T-helper 1 cell (primary cell): ENCODE measurements at regions not wholly inside any gene's neighbourhood (a gene's known extent, or its start where the extent isn't known, plus 50 kb on each side); places are given as distances from the start of the nearest gene placed in this dataset.

Experiments used
- DNase-seq, 5 donors: peaks; one replicate each; pipeline ENCODE4 v3.0.0-alpha.2; 2012 to 2020

- DNase-seq = no peak
Observed at GRCh38 chr2:37550190-37550589, 121.3 kb downstream of the CDC42EP3 start.

- DNase-seq = no peak
Observed at GRCh38 chr2:37551783-37552182, 119.7 kb downstream of the CDC42EP3 start.

DNA sequence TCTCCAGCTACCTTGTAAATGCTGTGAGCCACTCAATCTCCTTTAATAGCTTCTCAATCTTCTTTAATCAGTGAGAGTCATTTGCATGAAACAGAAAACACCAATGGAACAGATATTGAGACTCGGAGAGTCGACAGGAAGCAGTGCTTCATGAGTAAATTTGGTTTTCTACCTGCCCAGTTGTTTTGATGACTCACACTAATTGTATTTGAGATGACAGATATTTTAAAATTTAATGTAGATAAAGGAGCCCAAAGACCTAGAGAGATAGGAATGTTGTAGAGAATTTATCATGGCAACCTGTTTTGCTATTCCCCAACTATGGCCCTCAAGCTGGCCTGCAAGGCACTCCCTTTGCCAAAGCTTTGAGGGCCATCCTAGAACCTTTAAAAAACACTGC, 119.1 kb downstream of the CDC42EP3 start:
- DNase-seq = peak in 1 of 5 donors; percentile 31

DNA sequence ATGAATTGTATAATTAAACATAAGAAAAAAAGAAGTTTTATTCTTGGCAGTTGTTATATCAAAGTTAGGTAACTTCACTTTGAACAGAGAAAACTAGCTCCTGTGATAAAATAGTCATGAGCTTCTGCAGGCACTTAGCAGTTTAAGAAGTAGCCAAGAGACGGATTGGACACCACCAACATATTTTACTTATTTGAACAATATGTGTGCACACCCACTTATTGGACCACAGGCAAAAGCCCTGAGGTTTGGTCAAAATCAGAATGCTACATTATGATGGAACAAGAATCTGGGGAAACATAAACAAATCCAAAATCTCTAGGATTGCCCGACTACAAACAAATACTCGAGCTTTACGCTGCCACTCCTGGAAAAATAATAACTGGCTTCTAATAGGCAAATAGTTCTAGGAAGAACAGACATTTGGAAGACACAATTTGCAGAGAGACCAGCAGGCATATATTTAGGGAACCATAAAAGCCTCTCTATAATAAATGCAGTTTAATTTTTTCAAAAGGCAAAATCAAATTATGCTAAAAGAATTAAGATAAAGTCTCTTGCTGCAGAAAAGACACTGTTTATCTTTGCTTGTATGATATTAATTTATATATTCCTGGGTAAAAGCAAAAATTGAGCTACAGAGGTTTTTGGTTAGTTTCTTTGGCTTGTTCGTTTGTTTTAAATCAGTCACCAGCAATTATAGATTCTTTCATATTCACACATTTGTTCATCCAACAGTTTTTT, 117.9 kb downstream of the CDC42EP3 start:
- DNase-seq = no peak

DNA sequence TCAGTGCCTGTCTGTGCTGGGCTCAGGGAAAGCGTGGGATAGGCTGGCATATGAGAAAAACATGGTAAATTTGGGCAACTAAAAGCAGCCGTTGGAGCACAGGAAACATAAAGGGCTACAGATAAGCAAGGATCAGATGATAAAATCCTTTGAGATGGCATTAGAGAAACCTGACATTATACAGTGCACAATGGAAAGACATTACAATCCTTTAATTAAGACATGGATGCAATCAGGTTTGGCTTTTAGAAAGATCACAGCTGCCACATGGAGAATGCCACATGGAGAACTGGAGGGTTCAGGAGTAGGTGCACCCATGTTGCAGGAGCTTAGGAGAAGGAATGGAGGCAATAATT, 117.3 kb downstream of the CDC42EP3 start:
- DNase-seq = no peak

DNA sequence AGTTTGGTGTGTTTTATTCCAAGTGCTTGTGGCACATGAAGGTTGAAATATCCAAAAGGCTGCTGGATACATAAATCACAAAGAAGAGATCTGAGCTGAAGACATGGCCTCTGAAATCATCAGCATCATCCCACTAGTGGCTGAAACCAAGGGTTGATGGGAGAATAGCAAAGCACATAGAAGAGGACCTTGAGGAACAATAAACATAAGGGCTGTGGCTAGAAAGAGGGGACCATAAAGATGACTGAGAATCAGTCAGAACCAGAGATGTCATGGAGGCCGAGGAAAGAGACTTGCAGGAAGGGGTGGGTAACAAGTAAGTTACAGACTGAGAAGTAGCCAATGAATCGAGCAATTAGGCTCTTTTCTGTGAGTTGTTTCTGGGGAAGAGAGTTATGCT, 116.8 kb downstream of the CDC42EP3 start:
- DNase-seq = no peak

GRCh38 chr2:37555457-37555856, 116.0 kb downstream of the CDC42EP3 start:
- DNase-seq = peak in 1 of 5 donors; percentile 52

DNA sequence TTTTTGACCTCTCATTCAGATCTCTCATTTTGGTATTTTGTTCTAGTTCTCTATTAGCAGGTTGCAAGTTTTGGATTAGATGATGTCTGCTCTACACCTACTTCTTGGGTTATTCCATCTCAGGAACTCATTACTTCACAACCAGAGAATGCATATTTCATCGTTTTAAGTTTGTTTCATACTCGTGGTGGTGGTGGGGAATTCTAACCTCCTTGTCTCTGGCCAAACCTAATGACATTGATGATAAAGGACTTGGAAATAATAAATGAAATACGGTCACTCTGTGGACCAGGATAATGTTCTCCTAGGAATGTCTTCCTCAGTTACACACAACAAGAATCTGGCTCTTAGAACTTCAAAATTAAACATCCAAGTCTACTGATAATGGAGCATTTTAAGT, 115.2 kb downstream of the CDC42EP3 start:
- no peak for DNase-seq

GRCh38 chr2:37558623-37559022, 112.8 kb downstream of the CDC42EP3 start:
- DNase-seq = no peak

DNA sequence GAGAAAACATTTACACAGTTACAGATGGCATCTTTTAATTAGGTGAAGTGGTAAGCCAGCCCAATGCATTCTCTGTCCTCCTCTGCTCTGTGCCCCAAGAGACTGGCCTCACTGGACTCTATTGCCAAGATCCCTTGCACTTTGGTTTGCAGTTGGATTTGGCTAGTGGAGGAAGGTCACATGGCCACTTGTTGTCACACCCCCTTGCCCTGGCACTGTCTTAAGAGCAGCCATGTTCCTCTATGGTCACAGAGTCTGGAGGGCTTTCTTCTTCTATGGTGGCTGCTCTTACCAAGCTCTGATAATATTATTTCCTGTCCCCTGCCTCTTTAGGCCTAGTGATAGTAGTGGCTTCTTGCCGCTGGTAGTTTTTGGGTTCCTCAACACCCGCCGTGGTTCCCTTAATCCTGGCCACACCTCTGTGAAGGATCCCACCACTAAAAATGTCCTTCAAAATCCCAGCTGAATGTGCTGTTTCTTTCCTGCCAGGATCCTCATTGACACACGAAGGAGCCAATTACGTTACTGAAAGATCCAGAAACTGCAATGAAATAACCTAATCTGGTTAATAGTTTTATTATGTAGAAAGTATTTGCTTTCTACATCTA, 111.1 kb downstream of the CDC42EP3 start:
- no peak for DNase-seq

DNA sequence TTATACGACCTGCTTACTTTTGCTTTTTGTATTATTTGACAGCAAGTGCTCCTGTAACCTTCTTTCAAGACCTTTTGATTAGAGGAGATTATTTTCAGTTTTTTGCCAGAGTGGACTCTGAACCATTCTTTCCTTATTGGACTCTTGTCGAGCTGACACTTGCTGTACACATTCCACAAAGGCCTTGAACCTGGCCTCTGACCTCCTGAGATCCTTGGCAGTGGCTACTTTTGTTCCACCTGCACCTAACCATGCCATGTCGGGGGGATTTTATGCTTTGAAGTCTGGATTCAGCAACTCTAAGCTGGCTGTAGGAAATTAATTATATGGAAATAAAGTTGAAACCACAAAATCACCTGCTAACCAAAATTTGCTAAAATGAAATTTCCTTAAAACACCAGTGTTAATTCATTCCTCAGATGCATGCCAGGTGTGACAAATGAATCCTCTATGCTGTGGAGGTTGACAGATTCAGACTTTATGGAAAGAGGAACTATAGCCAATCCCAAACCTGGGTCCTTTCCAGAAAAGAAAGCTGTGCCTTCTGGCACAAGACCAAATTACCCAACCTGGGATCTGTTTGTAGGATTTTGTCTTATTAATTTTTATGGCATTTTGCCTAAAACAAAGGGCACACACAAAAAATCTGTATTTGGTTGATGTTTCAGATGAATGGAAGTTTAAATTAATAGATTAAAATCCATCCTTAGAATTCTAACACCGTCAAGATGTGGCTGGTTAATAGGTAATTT, 110.4 kb downstream of the CDC42EP3 start:
- no peak for DNase-seq

GRCh38 chr2:37561615-37562569, 109.5 kb downstream of the CDC42EP3 start:
- peak in 1 of 5 donors; percentile 45 for DNase-seq

DNA sequence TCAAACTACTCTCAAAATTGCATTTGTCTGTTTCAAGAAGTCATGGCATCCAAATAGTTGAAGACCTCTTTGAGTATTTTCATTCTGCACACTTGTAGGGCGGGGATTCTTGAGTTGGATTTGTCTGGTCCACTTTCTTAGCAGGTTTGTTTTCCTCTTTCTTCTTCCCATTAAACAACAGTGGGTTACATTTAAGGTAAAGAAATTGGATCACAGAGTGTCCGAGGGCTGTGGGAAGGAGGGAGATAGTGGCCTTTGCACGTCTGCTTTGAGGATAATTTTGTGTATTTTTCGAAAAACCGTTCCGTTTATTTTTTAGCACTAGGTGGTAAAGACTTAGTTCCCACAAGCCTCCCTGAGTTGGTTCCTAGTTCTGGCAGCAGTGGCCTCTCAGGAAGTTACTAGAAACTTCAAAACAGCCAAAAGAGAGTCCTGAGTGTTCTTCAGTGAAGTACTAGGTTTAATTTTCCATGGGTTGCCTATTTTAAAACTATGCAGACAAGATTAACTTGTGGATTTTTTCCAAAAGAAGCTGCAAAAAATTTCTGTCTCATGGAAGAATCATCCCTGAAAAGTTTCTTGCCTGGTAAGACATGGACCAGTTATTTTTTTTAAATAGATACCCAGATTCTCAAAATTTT, 107.9 kb downstream of the CDC42EP3 start:
- no peak for DNase-seq

GRCh38 chr2:37564356-37564755, 107.1 kb downstream of the CDC42EP3 start:
- DNase-seq = no peak

DNA sequence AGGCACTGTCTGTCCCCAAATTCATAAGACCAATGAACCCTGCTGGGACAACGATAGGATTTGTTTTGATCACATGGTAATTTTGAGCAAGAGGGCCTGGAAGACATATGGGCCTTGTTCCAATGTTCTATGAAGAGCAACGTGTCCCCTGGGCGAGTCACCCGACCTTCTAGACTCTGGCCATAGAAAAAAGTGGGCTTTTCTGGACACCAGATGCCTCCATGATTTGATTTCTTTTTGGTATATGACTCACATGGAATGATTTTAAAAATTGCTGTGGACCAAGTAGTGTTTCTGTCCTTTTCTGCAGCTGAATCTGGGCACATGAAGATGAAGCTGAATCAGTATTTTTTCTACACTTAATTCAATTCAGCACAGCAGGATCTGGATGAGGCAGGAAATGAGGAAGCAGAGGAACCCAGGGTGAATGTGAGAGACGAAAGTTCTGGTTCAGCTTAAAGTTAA, 104.9 kb downstream of the CDC42EP3 start:
- no peak for DNase-seq

GRCh38 chr2:37568565-37568964, 102.9 kb downstream of the CDC42EP3 start:
- DNase-seq = peak in 1 of 5 donors; percentile 46

DNA sequence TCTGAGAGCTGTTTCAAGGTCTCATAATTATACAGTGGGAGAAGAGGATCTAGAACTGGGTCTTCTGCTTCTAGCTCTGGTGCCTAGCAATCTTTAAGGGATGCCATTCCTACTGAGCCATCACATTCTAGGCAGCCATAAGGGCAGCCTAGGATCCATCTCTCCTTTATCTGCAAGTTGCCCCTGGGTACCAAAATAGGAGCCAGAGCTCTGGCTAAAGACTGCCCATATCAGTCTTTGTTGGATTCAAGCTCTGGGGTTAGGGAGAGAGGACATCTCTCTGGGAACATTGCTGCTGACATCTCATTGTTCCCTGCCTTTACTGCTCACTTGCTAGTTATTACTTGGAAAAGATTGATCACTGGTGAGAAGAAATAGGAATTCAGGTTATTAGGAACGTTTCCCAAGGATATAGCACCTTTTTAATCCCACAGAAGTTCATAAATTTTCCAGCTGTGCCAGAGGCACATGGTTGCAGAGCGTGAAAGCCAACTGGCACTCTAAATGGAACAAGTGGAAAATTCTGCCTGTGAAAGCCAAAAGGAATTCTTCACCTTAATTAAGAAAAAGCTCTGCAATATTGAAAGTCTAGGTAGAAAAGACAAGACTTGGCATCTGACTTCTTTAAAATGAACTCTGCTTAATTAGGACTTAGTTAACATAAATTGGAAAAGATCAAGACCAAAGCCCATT, 102.2 kb downstream of the CDC42EP3 start:
- DNase-seq = no peak

GRCh38 chr2:37569986-37570679, 101.3 kb downstream of the CDC42EP3 start:
- no peak for DNase-seq

- peak in 1 of 5 donors; percentile 44 for DNase-seq
Observed at GRCh38 chr2:37570773-37571586, 100.5 kb downstream of the CDC42EP3 start.

DNA sequence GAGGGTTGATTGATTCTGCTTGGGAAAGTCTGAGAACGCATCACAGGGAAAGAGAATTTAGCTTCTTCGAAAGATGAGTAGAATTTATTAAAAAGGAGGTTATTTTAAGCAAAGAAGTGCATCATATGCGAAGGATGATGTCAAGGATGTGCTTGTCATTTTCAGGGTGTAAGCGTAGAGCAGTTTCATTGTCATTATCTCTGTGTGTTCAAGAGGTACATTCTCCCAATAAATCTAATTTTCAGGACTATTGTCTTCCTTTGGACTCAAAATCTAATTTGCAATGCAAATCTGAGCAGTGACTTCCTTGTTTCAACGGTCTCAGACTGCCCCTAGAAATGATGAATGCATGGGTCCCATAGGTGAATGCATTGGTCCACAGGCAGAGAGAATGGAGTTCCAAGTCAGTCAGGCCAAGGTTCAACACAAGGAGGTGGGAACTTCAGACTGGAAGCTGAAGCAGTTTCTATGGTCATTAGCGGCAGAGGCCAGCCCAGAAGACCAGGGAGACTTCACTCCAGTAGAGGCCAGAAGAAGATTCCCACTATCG, 99.8 kb downstream of the CDC42EP3 start:
- DNase-seq = no peak
